T follicular helper cell (primary cell): ENCODE measurements at regions not wholly inside any gene's neighbourhood (a gene's known extent, or its start where the extent isn't known, plus 50 kb on each side); places are given as distances from the start of the nearest gene placed in this dataset.
A peak's percentile ranks its signal among the peaks of the same experiment; 100 is the strongest.
"Not testable (repeated sequence)": the region's sequence is repeated elsewhere in the genome, so short reads cannot be mapped to it uniquely, and the experiment has no call there.

Experiments
- DNase-seq: peaks from one replicate; pipeline ENCODE4 v3.0.0-alpha.2; 2020; ENCODE audit warnings: low read depth

- DNase-seq = not testable (repeated sequence)
Observed at GRCh38 chr7:56466607-56467525, 350.6 kb upstream of the NUPR2 start.

GRCh38 chr7:56449762-56450161 is 333.5 kb upstream of the NUPR2 start:
- DNase-seq = no peak

GRCh38 chr7:56447864-56448693 is 331.9 kb upstream of the NUPR2 start:
- DNase-seq = no peak

- not testable (repeated sequence) for DNase-seq
Observed at GRCh38 chr7:56420528-56420927, 304.3 kb upstream of the NUPR2 start.

GRCh38 chr7:56375173-56375572 is 259.0 kb upstream of the NUPR2 start:
- DNase-seq = no peak

GRCh38 chr7:56374666-56375065 is 258.4 kb upstream of the NUPR2 start:
- DNase-seq = not testable (repeated sequence)

- peak; percentile 44 for DNase-seq
Observed at GRCh38 chr7:56373314-56373713, 257.1 kb upstream of the NUPR2 start.

- not testable (repeated sequence) for DNase-seq
Observed at GRCh38 chr7:56371792-56372191, 255.6 kb upstream of the NUPR2 start.

- DNase-seq = not testable (repeated sequence)
Observed at GRCh38 chr7:56370208-56370872, 254.1 kb upstream of the NUPR2 start.

- DNase-seq = not testable (repeated sequence)
Observed at GRCh38 chr7:56367914-56368313, 251.7 kb upstream of the NUPR2 start.

- DNase-seq = not testable (repeated sequence)
Observed at GRCh38 chr7:56367411-56367810, 251.2 kb upstream of the NUPR2 start.

- DNase-seq = not testable (repeated sequence)
Observed at GRCh38 chr7:56366701-56367100, 250.5 kb upstream of the NUPR2 start.

- DNase-seq = not testable (repeated sequence)
Observed at GRCh38 chr7:56352576-56352975, 236.4 kb upstream of the NUPR2 start.

GRCh38 chr7:56351181-56351580 is 235.0 kb upstream of the NUPR2 start:
- DNase-seq = not testable (repeated sequence)

GRCh38 chr7:56348311-56348710 is 232.1 kb upstream of the NUPR2 start:
- DNase-seq = not testable (repeated sequence)

GRCh38 chr7:56328327-56328726 is 212.1 kb upstream of the NUPR2 start:
- DNase-seq = not testable (repeated sequence)

GRCh38 chr7:56290548-56290947 is 174.3 kb upstream of the NUPR2 start:
- no peak for DNase-seq

- DNase-seq = no peak
Observed at GRCh38 chr7:56287429-56288138, 171.4 kb upstream of the NUPR2 start.

GRCh38 chr7:56256108-56256507 is 139.9 kb upstream of the NUPR2 start:
- DNase-seq = no peak

GRCh38 chr7:56250135-56250534 is 133.9 kb upstream of the NUPR2 start:
- no peak for DNase-seq

GRCh38 chr7:56229631-56230030 is 113.4 kb upstream of the NUPR2 start:
- DNase-seq = no peak
